GM19240 (cell line): ENCODE measurements at regions not wholly inside any gene's neighbourhood (a gene's known extent, or its start where the extent isn't known, plus 50 kb on each side); places are given as distances from the start of the nearest gene placed in this dataset.

Experiments
- DNase-seq: peaks from one replicate; pipeline ENCODE4 v3.0.0; 2011; ENCODE audit warnings: low spot score; ENCODE audit not compliant: insufficient read length

DNA sequence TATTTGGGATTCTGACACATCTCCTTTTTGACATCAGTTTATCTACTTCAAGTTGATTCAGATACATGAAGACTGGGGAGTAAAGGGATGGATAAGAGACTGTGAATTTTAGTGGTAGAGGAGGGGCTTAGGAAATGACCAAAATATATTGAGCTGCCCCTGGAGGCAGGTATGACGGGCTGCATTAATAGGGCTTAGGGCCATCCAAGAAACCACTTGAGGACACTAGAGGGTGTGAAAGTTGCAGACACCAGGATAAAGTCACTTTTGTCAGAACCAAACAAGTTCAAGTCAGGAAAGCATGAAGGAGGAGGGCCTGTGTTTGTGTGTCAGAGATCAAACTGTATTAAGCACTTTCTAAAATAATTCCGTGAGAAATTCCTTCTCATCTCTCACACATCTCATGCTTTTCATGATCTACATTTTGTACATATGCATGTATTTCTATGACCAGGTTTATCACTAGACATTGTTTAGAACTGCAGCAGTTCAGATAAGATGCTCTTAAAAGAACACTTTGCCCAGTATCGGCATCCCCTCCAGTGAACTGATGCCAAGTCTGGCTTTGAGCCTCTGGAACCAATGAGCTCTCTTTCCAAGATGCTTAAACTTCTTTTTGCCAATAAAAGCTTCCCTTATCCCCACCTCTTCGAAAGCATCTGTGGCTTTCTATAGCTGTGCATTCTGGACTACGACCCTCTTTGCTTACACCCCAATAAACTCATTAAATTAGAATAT is 136.9 kb downstream of the SLC38A1 start:
- no peak for DNase-seq

DNA sequence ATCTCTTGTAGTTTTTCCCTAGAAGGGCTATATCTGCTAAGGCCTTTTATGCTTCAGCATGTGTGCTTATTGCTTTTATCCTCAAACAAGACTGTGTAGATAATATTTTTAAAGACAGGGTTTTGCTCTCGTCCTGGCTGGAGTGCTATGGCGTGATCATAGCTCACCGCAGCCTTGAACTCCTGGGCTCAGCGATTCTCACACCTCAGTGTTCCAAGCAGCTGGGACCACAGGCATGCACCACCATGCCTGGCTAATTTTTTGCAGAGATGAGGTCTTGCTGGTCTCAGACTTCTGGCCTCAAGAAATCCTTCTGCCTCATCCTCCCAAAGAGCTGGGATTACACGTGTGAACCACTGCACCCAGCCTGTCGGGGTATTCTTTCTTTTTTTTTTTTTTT is 137.3 kb upstream of the SCAF11 start:
- no peak for DNase-seq

DNA sequence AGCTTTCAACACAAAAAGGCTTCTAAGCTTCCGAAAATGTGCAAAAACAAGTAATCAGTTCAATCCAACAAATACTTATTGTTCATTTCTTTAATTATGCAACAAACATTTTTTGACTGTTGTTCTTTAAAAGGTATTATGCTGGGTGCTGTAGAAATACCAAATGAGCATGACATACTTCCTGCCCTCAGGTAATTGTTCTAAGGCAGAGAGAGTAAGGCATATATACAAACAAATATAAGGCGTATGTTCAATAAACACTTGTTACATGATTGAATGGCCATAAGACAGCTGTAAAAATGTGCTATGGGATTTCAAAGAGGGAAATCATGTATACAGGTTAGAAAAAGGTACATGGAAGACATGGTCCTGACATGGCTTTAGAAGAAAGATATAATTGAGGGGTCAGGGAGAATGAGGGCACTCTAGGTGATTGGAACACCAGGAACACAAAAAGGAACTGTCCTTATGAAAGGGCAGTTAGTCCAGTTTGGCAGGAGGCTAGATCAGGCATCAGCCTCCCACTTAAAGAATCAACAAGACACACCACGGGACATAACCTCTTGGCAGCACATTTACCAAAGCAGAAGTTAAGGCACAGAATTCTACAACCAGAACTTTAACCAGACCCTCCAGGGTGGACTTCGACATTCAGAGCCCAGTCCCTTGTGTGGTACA is 135.8 kb upstream of the SCAF11 start:
- DNase-seq, result no peak

DNA sequence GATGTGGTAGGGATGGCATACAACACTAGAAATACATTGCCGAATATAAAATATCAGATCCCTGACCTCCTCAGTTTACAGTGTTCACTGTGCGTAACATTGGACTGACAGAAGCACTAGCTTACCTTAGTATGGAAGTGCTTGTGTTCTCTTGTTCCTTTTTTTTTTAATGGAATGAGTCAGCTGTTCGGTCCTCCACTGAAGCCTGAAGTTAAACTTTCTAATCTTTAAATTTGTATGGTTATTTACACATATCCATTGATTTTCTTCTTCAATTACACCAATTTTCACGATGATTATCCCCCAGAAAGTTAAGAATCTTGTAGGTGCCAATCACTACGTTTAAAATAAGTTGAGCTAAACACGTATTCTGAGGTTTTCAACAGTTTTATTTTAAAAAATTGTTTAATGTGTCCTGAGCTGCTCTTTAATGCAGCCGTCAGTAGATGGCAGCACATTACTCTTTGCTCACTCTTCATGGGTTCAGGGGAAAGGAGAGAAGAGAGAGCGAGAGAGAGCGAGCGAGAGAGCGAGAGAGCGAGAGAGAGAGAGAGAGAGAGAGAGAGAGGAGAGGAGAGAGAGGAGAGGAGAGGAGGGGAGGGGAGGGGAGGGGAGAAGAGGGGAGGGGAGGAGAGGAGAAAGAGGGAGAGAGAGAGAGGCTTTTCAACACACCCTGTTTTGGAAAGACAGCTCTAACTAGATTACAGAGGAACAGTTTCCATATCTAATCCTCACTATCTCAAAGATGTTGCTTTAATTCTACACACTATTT is 134.7 kb upstream of the SCAF11 start:
- DNase-seq, result peak; percentile 24

DNA sequence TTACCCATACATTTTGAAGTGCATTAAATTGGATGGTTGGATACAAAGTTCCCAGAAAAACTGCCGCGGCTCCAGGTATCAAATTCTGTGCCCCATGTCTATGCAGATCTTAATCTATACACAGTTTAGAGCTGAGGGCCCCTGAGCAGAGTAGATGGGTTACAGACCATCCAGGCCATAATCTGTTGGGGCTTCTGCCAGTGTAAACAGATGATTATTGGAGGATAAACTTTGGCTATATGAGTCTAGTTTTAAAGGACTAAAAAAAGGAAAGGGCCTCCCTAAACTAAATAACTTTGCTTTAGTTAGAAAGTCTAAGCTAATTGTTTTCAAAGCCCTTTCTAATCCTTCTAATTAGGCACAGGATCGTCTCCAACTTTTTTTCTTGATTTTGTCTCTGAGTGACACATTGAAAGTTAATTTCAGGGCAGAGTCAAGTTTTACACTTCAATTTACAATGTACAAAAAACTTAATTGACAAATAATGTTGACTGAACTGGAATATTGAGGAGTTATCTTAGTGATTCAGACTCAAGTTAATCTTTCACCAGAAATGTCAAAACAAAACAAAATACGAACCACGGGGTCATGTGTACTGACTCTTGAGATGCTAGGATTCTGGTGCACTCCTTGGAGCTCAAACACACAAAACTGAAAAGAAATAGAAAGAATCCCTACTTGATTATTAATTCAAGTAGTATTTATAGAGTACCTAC is 133.9 kb upstream of the SCAF11 start:
- no peak for DNase-seq

DNA sequence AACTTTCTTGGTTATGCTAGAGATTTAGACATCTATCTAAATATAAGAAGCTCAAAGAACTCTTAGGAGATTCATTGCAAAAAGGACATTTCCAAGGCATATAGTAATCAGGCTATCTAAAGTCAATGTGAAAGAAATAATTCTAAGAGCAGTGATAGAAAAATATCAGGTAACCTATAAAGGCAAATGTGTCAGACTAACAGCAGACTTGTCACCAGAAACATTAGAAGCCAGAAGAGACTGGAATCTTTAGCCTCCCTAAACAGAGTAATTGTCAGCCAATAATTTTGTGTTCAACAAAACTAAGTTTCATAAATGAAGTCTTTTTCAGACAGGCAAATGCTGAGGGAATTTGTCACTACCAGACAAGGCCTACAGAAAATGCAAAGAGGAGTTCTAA is 122.0 kb upstream of the SCAF11 start:
- DNase-seq, result no peak

DNA sequence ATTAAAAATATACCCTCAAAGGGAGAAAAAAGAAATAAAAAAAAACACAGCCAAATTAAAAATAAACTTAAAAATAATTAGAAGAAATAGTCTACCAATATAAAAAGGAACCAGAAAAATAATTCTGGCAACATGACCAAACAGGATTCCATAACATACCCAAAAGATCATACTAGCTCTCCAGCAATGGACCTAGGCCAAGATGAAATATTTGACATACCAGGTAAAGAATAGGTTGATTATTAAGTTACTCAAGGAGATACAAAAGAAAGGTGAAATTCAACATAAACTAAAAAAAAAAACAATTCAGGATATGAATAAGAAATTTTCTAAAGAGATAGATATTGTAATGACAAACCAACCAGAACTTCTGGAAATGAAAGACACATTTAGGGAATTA is 121.3 kb upstream of the SCAF11 start:
- no peak for DNase-seq

DNA sequence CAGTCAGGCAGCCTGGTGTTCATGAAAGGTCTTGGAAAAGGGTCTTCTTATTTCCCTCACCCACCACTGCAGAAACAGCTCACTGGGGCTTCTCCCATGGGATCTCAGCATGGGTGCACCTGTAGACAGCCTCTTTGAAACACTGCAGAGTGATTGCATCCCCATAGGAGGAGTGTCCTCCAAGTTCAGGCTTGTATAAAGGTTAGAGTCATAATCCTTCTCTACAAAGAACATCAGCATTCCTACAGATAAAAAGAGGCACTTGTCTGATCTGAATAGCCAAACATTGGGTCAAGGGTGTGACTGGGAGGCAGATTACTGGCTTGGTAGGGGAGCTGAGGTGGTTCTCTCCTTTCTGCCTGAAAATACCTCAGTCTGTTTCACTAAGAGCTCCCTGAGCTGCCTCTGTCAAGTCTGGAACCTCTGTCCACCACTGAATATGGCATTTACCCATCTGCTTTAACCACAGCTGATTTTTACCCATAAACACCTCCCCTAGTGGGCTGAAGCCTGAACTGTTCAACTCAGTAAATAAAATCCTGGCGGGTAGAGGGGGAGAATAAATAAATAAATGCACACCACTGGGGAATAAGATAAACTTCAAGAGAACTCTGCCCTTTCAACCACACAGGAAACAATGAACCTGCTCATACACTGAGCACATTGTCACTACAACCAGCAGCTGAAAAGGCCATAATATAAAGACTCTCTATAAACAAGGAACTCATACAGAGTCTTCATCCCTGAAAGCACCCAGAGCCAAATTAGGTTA is 120.7 kb upstream of the SCAF11 start:
- DNase-seq, result no peak

DNA sequence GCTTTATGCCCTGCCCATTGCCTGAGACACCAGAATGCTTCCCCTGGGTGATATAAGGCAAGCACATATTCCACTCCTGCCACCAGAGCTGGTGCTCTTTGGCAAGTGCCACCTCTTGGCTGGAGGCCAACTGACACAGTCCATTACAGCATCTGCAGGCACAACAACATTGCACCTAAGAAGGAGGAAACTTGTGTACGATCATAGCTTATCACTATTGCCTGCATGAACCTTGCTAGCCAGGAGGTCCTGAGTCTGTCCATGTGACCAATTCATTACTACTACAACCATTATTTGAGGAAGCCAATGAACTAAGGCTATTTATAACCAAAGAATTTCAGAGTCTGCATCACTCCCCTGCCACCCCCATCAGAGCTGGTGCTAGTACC is 119.8 kb upstream of the SCAF11 start:
- no peak for DNase-seq

DNA sequence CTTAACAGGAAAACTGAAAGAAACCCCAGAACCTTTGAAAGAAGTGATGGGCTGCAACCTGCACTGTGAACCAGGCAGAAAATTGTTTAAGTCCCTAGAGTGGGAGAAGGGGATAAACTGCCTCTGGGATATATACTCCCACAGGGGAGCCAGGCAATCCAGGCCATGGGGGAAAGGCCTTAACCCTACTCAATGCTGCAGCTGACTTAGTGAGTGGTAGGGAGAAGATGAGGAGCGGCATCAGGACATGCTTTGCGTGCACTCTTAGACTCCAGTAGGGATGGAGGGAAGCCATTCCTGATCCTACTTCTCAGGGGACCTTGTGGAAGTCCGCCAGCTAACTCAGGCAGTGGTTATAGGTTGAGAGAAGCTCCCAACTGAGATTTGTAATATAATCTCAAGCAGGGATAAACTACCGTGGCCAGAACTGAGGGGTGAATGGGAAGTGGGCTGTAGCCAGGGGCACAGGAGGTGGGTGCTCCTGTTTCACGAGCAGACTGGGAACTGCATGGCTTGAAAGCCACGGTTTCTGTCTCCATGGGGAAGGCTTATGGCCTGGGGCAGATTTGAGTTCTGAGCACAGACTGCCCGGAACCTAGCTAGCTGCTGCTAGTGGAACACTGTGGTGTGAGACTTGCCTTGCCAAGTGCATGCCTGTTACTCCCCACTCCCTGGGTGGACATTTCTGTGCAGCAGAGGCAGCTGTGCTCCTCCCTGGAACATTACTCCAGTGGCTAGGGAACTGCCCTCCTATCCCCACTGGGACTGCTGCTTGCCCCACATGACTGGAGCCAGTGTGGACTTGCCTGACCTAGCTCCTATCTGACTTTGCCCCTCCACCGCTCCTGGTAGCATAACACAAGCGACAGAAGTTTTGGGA is 119.2 kb upstream of the SCAF11 start:
- DNase-seq, result no peak

DNA sequence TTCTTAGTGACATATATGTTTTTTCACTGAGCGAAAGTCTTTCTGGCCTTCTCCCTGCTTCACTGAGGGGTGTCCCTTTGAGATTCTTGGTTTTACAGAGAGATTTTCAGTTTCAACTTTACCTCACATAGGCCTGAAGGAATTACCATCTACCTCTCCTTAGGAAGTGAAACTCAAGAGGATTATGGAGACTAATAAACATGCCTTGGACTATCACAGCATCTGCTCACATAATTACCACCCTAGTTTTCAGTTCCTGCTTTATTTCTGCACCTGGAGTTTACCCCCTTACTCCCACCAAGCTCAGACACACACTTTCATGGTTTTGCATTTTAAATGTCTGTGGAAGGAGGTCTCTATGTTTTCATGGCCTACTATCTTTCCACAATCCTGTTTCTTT is 118.3 kb upstream of the SCAF11 start:
- no peak for DNase-seq

DNA sequence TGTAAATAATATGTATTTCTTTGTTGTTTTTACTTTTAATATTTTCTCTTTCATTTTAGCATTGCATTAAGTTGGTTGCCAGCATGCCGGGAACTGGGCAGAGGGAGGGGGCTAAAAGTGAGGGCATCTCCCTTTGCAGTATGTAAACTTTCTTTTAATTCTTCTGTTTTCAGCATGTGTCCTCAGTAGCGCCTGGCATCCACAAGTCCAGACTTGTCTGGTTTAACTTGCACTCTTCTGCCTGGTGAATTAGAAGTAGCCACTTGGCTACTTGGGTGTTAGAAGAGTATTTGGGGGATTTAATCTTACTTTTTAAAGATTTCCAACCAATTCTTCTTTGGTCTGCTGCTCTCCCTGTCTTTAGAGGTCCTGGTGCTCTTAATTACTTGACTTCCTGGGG is 117.2 kb upstream of the SCAF11 start:
- DNase-seq, result no peak

DNA sequence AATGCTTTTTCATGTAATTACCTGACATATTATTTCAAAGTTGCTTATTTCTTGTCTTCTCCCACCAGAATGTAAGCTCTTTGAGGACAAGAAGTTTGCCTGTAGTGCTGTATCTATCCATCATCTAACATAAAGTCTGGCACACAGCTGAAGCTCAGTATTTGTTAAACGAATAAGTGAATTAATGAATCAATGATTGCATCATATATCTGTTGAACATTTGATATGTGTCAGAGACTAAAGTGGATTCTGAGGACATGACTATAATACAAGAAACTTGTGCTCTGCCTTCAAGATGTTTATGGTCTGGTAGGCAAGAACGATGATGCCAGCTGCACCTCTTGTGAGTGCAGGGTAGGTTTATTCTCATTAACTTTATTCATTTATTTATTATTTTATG is 115.4 kb upstream of the SCAF11 start:
- DNase-seq, result no peak

DNA sequence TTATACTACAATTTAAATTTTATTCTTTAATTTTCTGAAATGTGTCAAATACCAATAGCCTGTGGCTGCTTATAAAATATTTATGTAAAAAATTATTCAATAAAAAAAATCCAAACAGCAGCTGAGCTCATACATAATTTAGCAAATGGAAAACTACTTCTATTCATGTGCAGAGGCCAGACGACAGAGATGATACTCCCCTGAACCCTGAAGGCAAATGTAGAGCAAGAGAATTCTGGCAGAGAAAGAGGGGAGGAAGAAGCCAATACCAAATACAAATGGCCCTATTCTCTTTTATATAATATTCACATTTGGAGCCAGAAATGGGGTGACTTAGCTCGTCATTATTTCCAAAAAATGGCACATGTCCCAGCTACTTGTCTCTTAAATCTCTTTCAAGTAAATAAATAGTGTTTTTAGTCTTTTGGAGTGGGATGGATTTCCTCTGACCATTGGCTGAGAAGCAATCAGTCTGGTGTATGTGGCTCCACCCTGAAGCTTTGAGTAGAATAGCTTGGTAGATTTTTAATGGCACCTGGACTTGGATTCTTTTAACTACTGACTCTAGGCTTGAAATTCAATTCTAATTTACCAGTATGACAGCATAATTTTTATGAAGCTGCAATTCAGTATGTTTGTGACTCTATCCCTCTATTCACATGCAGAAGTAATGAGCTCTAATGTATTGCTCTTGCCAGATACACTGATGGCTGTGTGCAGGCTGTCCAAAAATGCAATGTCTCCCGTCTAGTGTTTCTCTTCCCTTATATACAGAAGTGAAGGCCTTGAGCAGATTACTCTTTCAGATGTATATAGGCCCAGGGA is 113.4 kb upstream of the SCAF11 start:
- no peak for DNase-seq

DNA sequence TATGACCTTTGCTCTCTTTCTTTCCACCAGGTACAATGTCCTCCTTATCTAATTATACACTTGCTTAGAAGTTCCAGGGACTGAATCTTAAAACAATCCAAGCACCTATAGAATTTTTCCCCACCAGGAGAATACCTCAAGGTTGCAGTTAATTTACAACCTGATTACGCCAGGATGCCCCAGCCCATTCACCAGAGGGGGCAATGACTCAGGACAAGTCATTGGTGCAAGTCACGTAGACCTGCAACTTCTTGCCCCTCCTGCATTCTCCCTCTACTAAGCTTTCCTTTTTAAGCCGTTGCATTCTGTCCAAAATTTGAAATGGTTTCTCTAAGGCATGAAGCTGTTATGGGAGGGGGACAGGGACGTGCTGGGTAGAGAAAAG is 111.1 kb upstream of the SCAF11 start:
- DNase-seq, result no peak

DNA sequence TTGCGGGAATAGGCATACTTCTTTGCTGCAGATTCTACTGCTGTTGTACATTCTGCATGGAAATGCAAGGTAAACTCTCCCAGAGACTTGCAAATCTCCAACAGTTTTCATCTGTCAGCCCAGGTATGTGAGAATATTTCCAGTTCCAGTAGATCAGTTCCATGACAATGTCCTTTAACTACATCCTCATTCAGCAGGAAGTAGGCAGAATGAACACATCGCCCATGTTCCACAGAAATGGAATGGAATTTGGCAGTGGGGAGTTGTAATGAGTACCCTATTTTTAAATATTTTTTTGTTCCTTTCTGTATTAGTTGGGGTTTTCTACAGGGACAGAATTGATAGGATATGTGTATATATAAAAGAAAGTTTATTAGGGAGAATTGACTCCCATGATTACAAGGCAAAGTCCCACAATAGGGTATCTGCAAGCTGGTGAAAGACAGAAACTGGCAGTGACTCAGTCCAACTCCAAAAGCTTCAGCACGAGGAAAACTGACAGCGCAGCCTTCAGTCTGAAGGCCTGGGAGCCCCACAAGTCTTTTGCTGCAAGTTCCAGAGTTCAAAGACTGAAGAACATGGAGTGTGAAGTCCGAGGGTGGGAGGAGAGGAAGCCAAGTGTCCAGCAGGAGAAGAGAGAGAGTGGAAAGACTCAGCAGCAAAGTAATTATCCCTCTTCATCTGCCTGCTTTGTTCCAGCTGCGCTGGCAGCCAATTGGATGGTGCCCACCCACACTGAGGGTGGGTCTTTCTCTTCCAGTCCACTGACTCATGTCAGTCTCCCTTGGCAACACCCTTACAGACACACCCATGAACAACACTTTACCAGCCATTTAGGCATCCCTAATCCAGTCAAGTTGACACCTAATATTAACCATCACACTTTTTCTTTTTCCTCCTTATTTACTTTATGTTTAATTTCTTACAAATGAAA is 110.4 kb upstream of the SCAF11 start:
- DNase-seq, result no peak

DNA sequence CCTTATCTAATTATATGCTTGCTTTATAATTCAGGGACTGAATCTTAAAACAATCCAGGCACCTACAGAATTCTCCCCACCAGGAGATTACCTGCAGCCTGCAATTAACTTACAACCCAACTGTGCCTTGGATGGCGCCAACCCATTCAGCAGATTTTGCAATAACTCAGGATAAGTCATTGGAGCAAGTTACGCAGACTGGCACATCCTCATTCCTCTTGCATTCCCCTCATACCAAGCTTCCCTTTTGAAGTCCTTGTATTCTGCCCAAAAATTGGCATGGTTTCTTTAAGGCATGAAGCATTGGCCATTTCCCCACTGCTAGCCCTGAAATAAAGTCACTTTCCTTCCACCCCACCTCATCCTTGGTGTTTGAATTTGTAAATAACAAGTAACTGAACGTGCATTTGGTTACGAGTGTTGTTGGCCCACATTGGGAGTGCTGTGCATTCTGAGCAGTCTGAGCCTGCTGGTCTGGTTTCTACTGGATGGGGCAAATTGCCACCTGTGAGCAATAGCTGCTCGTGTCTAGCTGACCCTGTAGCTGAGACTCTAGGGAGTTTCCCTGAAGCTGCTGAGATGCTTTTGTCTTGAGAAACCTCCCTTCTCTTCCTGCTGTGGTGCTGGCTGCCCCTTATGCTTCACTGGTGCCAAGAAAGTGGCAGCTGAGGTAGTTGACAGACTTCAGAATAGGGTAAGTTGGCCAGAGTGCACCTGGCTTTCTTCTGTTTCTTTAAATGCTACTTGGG is 99.2 kb upstream of the SCAF11 start:
- DNase-seq, result no peak
